MM.1S (cell line): ENCODE measurements at regions not wholly inside any gene's neighbourhood (a gene's known extent, or its start where the extent isn't known, plus 50 kb on each side); places are given as distances from the start of the nearest gene placed in this dataset.

ENCODE experiments used
- DNase-seq: peaks from one replicate; pipeline ENCODE4 v3.0.0-alpha.2; 2015
- H2AFZ ChIP-seq: fragments of 300-600 bp; sonication (generic); 2 replicates; pipeline ENCODE4 v1.6.0; 2016; ENCODE audit warnings: antibody characterized with exemption, low read length
- H3F3A ChIP-seq: fragments of 300-600 bp; sonication (generic); 2 replicates; pipeline ENCODE4 v1.6.1; 2016; ENCODE audit warnings: mild to moderate bottlenecking, antibody characterized with exemption, low read length, moderate library complexity, mixed read lengths; ENCODE audit not compliant: insufficient read depth
- H3K27ac ChIP-seq: fragments of 300-600 bp; sonication (generic); 2 replicates; pipeline ENCODE4 v1.5.1; 2016; ENCODE audit warnings: mild to moderate bottlenecking, low read length
- H3K27me3 ChIP-seq: fragments of 300-600 bp; sonication (generic); replicated peaks from 2 replicates; pipeline ENCODE4 v1.6.0; 2016; ENCODE audit warnings: low read length; ENCODE audit not compliant: insufficient read depth
- H3K36me3 ChIP-seq: fragments of 300-600 bp; sonication (generic); replicated peaks from 2 replicates; pipeline ENCODE4 v1.6.1; 2016; ENCODE audit warnings: mild to moderate bottlenecking, low read length, mixed read lengths; ENCODE audit not compliant: insufficient read depth
- H3K4me1 ChIP-seq: fragments of 300-600 bp; sonication (generic); 2 replicates; pipeline ENCODE4 v1.6.1; 2016; ENCODE audit warnings: low read length, mixed read lengths
- H3K4me2 ChIP-seq: fragments of 300-600 bp; sonication (generic); 2 replicates; pipeline ENCODE4 v1.6.0; 2016; ENCODE audit warnings: low read depth, low read length
- H3K4me3 ChIP-seq: fragments of 300-600 bp; sonication (generic); 2 replicates; pipeline ENCODE4 v1.5.1; 2016; ENCODE audit warnings: low read length, mixed read lengths
- H3K79me2 ChIP-seq: fragments of 300-600 bp; sonication (generic); 2 replicates; pipeline ENCODE4 v1.6.1; 2016; ENCODE audit warnings: mixed run types, low read length, mixed read lengths
- H3K9ac ChIP-seq: fragments of 300-600 bp; sonication (generic); 2 replicates; pipeline ENCODE4 v1.6.1; 2016; ENCODE audit warnings: low read length, mixed read lengths
- H3K9me2 ChIP-seq: fragments of 300-600 bp; sonication (generic); replicated peaks from 2 replicates; pipeline ENCODE4 v1.6.1; 2016; ENCODE audit warnings: mild to moderate bottlenecking, low read length, mixed read lengths; ENCODE audit not compliant: insufficient read depth
- H3K9me3 ChIP-seq: fragments of 300-600 bp; sonication (generic); replicated peaks from 2 replicates; pipeline ENCODE4 v1.6.1; 2016; ENCODE audit warnings: mild to moderate bottlenecking, low read length, mixed read lengths; ENCODE audit not compliant: insufficient read depth
- H4K20me1 ChIP-seq: fragments of 300-600 bp; sonication (generic); 2 replicates; pipeline ENCODE4 v1.6.1; 2016; ENCODE audit warnings: mild to moderate bottlenecking, low read length, moderate library complexity, mixed read lengths; ENCODE audit not compliant: insufficient read depth
- EZH2 ChIP-seq: fragments of 300-600 bp; sonication (generic); optimal IDR thresholded peaks from 2 replicates; pipeline ENCODE3; 2017; ENCODE audit warnings: low read depth, mild to moderate bottlenecking, antibody characterized with exemption, low read length, mixed read lengths
- EZH2phosphoT487 ChIP-seq: fragments of 300-600 bp; sonication (generic); IDR thresholded peaks from 2 replicates; pipeline ENCODE4 v1.6.1; 2018; ENCODE audit warnings: antibody characterized with exemption, low read length
- TF ChIP-seq, protein P1 (sequence below): fragments of 300-600 bp; sonication (generic); IDR thresholded peaks from 2 replicates; pipeline ENCODE4 v1.5.1; 2016; ENCODE audit warnings: antibody characterized with exemption, low read length, mixed read lengths

DNA sequence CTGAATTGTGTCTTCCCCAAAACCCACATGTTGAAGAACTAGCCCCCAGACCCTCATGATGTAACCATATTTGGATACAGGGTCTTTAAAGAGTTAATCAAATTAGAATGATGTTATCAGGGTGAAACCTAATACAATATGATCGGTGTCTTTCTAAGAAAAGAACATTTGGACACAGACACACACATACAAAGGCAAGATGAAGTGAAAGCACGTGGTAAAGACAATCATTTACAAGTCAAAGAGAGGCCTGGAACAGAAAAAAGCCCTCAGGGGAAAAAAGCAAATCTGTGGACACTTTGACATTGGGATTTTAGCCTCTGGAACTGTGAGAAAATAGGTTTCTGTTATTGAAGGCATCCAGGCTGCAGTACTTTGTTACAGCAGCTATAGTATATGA, 733.4 kb downstream of the JRKL start:
- H4K20me1 ChIP-seq, result no peaks in the 10 kb centered on the region
- TF ChIP-seq EZH2, result no peak
- TF ChIP-seq, protein P1, sequence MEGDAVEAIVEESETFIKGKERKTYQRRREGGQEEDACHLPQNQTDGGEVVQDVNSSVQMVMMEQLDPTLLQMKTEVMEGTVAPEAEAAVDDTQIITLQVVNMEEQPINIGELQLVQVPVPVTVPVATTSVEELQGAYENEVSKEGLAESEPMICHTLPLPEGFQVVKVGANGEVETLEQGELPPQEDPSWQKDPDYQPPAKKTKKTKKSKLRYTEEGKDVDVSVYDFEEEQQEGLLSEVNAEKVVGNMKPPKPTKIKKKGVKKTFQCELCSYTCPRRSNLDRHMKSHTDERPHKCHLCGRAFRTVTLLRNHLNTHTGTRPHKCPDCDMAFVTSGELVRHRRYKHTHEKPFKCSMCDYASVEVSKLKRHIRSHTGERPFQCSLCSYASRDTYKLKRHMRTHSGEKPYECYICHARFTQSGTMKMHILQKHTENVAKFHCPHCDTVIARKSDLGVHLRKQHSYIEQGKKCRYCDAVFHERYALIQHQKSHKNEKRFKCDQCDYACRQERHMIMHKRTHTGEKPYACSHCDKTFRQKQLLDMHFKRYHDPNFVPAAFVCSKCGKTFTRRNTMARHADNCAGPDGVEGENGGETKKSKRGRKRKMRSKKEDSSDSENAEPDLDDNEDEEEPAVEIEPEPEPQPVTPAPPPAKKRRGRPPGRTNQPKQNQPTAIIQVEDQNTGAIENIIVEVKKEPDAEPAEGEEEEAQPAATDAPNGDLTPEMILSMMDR, result no peak
- no peak for TF ChIP-seq EZH2phosphoT487
- no peaks in the 10 kb centered on the region for H3K4me1 ChIP-seq
- H3K4me3 ChIP-seq, result no peak overlapping the region
- H2AFZ ChIP-seq, result no peak overlapping the region
- no peak for DNase-seq
- no peaks in the 10 kb centered on the region for H3K79me2 ChIP-seq
- no peaks in the 10 kb centered on the region for H3K9me3 ChIP-seq
- no peaks in the 10 kb centered on the region for H3K36me3 ChIP-seq
- no peaks in the 10 kb centered on the region for H3K9me2 ChIP-seq
- no peak overlapping the region for H3K9ac ChIP-seq
- no peaks in the 10 kb centered on the region for H3F3A ChIP-seq
- no peaks in the 10 kb centered on the region for H3K27me3 ChIP-seq
- H3K27ac ChIP-seq, result no peak overlapping the region
- H3K4me2 ChIP-seq, result no peak overlapping the region

DNA sequence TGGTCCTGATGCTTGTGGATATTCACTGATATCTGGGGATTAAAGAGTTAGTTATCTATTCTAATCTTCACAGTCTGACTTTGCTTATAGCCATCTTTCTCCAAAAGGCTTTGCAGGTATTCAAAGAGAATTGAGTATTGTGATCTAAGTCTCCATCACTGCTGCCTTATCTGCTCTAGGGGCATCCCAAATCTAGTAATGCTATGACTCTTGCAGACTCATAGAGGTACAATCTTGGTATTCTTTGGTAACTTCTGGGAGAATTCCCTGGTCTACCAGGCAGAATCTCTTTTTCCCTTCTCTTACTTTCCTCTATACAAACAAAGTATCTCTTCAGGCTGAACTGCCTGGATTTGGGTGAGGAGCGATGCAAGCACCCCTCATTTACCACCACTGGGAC, 746.3 kb downstream of the JRKL start:
- no peaks in the 10 kb centered on the region for H3K36me3 ChIP-seq
- no peak overlapping the region for H3K9ac ChIP-seq
- H2AFZ ChIP-seq, result no peak overlapping the region
- no peak for DNase-seq
- no peaks in the 10 kb centered on the region for H3K4me1 ChIP-seq
- H3K9me3 ChIP-seq, result no peaks in the 10 kb centered on the region
- H3K27ac ChIP-seq, result no peak overlapping the region
- H3K4me2 ChIP-seq, result no peak overlapping the region
- no peaks in the 10 kb centered on the region for H3K27me3 ChIP-seq
- no peaks in the 10 kb centered on the region for H3K79me2 ChIP-seq
- no peak overlapping the region for H3K4me3 ChIP-seq
- H3K9me2 ChIP-seq, result no peaks in the 10 kb centered on the region
- no peaks in the 10 kb centered on the region for H3F3A ChIP-seq
- TF ChIP-seq, protein P1, result no peak
- TF ChIP-seq EZH2, result no peak
- TF ChIP-seq EZH2phosphoT487, result no peak
- no peaks in the 10 kb centered on the region for H4K20me1 ChIP-seq

DNA sequence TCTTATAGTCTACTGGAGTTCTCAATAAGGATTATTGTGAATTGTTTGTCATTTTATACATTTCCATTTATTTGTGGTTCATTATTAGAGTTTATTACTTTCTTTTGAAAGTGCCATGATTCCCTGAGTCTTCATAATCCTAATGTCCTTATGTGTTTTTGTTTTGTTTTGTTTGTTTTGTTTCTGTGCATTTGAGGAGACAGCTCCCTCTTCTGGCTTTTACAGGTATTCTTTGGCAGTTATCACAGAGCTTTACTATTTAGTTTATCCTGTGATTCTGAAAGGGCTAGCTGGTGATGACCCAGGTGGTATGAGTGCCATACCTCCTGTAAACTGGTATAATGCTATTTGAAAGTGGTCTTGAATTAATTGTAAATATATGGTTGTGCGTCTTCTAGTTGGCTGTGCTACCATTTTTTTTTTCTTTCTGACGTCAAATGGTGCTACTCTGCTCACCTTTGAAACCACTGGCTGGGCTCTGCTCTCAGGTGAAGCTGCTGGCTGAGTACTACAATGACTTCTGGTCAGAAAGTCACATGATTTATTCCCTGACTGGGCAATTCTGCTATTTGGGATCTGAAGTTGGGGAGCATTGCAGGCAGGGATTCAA, 751.2 kb downstream of the JRKL start:
- peak; percentile 39 for DNase-seq
- H3K4me1 ChIP-seq, result no peaks in the 10 kb centered on the region
- no peaks in the 10 kb centered on the region for H3F3A ChIP-seq
- H2AFZ ChIP-seq, result no peak overlapping the region
- no peaks in the 10 kb centered on the region for H3K36me3 ChIP-seq
- TF ChIP-seq EZH2phosphoT487, result no peak
- TF ChIP-seq, protein P1, result peak; percentile 80
- H3K4me2 ChIP-seq, result no peak overlapping the region
- no peaks in the 10 kb centered on the region for H3K9me3 ChIP-seq
- no peaks in the 10 kb centered on the region for H3K79me2 ChIP-seq
- H3K4me3 ChIP-seq, result no peak overlapping the region
- H3K9me2 ChIP-seq, result no peaks in the 10 kb centered on the region
- no peaks in the 10 kb centered on the region for H3K27me3 ChIP-seq
- no peak overlapping the region for H3K9ac ChIP-seq
- H3K27ac ChIP-seq, result no peak overlapping the region
- no peaks in the 10 kb centered on the region for H4K20me1 ChIP-seq
